Ishikawa (cell line): ENCODE measurements at regions not wholly inside any gene's neighbourhood (a gene's known extent, or its start where the extent isn't known, plus 50 kb on each side); places are given as distances from the start of the nearest gene placed in this dataset.

Source experiments
- CEBPB ChIP-seq: IDR thresholded peaks from 2 replicates; pipeline ENCODE4 v1.6.1; 2012
- CREB1 ChIP-seq: IDR thresholded peaks from 2 replicates; pipeline ENCODE4 v1.6.1; 2012; ENCODE audit warnings: low read depth
- EGR1 ChIP-seq: IDR thresholded peaks from 2 replicates; pipeline ENCODE4 v1.6.1; 2012
- EP300 ChIP-seq: IDR thresholded peaks from 2 replicates; pipeline ENCODE4 v1.6.1; 2012; ENCODE audit warnings: borderline replicate concordance
- FOXM1 ChIP-seq: IDR thresholded peaks from 2 replicates; pipeline ENCODE4 v1.6.1; 2012; ENCODE audit warnings: low read depth, borderline replicate concordance
- MAX ChIP-seq: IDR thresholded peaks from 2 replicates; pipeline ENCODE4 v1.6.1; 2012
- NFIC ChIP-seq: IDR thresholded peaks from 2 replicates; pipeline ENCODE4 v1.6.1; 2012
- RAD21 ChIP-seq: IDR thresholded peaks from 2 replicates; pipeline ENCODE4 v1.6.1; 2012; ENCODE audit warnings: low read depth
- REST ChIP-seq: IDR thresholded peaks from 2 replicates; pipeline ENCODE4 v1.6.1; 2012; ENCODE audit warnings: low read depth, mild to moderate bottlenecking
- TAF1 ChIP-seq: IDR thresholded peaks from 2 replicates; pipeline ENCODE4 v1.6.1; 2012; ENCODE audit warnings: low read depth, mild to moderate bottlenecking
- TCF12 ChIP-seq: IDR thresholded peaks from 2 replicates; pipeline ENCODE4 v1.6.1; 2012; ENCODE audit warnings: low read depth
- TEAD4 ChIP-seq: IDR thresholded peaks from 2 replicates; pipeline ENCODE4 v1.6.1; 2012
- USF1 ChIP-seq: IDR thresholded peaks from 2 replicates; pipeline ENCODE4 v1.6.1; 2012
- YY1 ChIP-seq: IDR thresholded peaks from 2 replicates; pipeline ENCODE4 v1.6.1; 2012; ENCODE audit warnings: low read depth
- ZBTB7A ChIP-seq: IDR thresholded peaks from 2 replicates; pipeline ENCODE4 v1.6.1; 2012; ENCODE audit warnings: low read depth

- TF ChIP-seq TEAD4 (no peak), USF1 (no peak), CEBPB (no peak), MAX (no peak), CREB1 (no peak), TAF1 (no peak), FOXM1 (no peak), RAD21 (no peak), EGR1 (no peak), EP300 (no peak), YY1 (no peak), NFIC (no peak), ZBTB7A (no peak), REST (no peak), TCF12 (no peak)
Measured at GRCh38 chr15:98445315-98445714, 203.0 kb upstream of the IGF1R start.

- TF ChIP-seq REST, result peak; percentile 62
- no peak for TF ChIP-seq CREB1
Measured at GRCh38 chr15:98446083-98446482, 202.3 kb upstream of the IGF1R start.

GRCh38 chr15:98447069-98447468, 201.3 kb upstream of the IGF1R start:
- TF ChIP-seq MAX, result no peak
- TF ChIP-seq EP300, result no peak
- TF ChIP-seq TCF12, result no peak
- no peak for TF ChIP-seq USF1
- no peak for TF ChIP-seq NFIC
- TF ChIP-seq EGR1, result no peak

GRCh38 chr15:98451236-98451635, 197.1 kb upstream of the IGF1R start:
- TF ChIP-seq CEBPB, result no peak

- no peak for TF ChIP-seq RAD21
- no peak for TF ChIP-seq CEBPB
- TF ChIP-seq NFIC, result no peak
- no peak for TF ChIP-seq USF1
Measured at GRCh38 chr15:98452238-98452637, 196.1 kb upstream of the IGF1R start.

GRCh38 chr15:98455904-98456303, 192.4 kb upstream of the IGF1R start:
- TF ChIP-seq USF1, result no peak
- no peak for TF ChIP-seq TCF12
- TF ChIP-seq REST, result no peak
- no peak for TF ChIP-seq NFIC
- TF ChIP-seq ZBTB7A, result no peak
